HUES48 (cell line): ENCODE measurements at regions not wholly inside any gene's neighbourhood (a gene's known extent, or its start where the extent isn't known, plus 50 kb on each side); places are given as distances from the start of the nearest gene placed in this dataset.
"Not testable (repeated sequence)": the region's sequence is repeated elsewhere in the genome, so short reads cannot be mapped to it uniquely, and the experiment has no call there.

Experiments
- H3K27ac ChIP-seq: one replicate; pipeline ENCODE4 v1.7.0; 2013; ENCODE audit warnings: low read depth, low read length, inconsistent platforms
- H3K27me3 ChIP-seq: 2 replicates; pipeline ENCODE4 v1.6.1; 2013; ENCODE audit warnings: mild to moderate bottlenecking, low read length; ENCODE audit not compliant: control insufficient read depth, insufficient read depth
- H3K36me3 ChIP-seq: 2 replicates; pipeline ENCODE4 v1.6.1; 2013; ENCODE audit warnings: low read length; ENCODE audit not compliant: control insufficient read depth, insufficient read depth
- H3K4me1 ChIP-seq: 2 replicates; pipeline ENCODE4 v1.6.1; 2013; ENCODE audit warnings: mild to moderate bottlenecking, low read length; ENCODE audit not compliant: control insufficient read depth, insufficient read depth
- H3K4me3 ChIP-seq: 2 replicates; pipeline ENCODE4 v1.5.1; 2013; ENCODE audit warnings: mild to moderate bottlenecking, low read depth, low read length
- H3K9ac ChIP-seq: 2 replicates; pipeline ENCODE4 v1.6.1; 2013; ENCODE audit warnings: mild to moderate bottlenecking, low read depth, low read length, moderate library complexity
- H3K9me3 ChIP-seq: 2 replicates; pipeline ENCODE4 v1.6.1; 2013; ENCODE audit warnings: low read length; ENCODE audit not compliant: control insufficient read depth, insufficient read depth

DNA sequence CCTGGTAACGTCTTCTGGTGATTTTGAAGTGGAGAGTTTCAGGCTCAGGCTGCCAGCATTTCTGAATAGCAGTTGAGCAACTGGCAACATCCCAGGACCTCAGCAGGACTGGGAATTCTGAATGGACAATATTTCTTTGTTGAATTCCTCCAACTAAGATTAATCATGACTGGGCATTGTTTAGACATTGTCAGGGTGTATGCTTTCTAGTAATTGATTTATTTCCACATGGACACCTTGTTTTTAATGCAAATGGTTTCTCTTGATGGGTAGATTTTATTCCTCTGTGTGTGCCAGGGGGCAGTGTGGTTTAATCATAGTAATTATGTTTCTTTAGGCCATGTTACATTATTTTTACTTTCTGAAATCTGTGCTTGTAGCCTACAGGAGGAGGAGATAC is 1004.7 kb upstream of the LCORL start:
- Histone ChIP-seq H3K27me3 (no peaks in the 10 kb centered on the region), H3K9ac (no peak overlapping the region), H3K4me3 (no peak overlapping the region), H3K36me3 (no peaks in the 10 kb centered on the region), H3K27ac (no peak overlapping the region), H3K4me1 (peaks cover 5% of the 10 kb centered on the region; the same call in 1 of the 2 replicates), H3K9me3 (no peaks in the 10 kb centered on the region)

DNA sequence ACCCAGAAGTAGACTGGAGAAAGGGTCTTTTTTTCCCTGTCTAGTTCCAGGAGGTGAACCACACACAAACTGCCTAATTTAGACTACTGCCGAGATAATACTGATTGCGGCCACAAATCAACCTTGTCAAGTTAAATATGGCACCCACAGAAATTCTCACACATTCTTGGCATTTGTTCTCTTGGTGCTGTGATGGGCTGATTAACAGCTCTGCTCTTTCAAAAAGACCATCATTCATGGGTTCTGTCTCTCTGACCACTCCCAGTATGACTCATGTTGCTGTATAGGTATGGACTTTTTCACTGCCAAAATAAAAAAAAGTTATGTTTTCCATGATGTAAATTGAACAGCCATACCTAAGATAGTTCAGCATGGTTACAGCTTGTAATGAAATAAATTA is 1003.5 kb upstream of the LCORL start:
- peaks cover 4% of the 10 kb centered on the region; the same call in 1 of the 2 replicates for H3K4me1 ChIP-seq
- H3K36me3 ChIP-seq, result no peaks in the 10 kb centered on the region
- H3K27ac ChIP-seq, result no peak overlapping the region
- H3K27me3 ChIP-seq, result no peaks in the 10 kb centered on the region
- H3K9me3 ChIP-seq, result no peaks in the 10 kb centered on the region
- H3K9ac ChIP-seq, result no peak overlapping the region
- no peak overlapping the region for H3K4me3 ChIP-seq

DNA sequence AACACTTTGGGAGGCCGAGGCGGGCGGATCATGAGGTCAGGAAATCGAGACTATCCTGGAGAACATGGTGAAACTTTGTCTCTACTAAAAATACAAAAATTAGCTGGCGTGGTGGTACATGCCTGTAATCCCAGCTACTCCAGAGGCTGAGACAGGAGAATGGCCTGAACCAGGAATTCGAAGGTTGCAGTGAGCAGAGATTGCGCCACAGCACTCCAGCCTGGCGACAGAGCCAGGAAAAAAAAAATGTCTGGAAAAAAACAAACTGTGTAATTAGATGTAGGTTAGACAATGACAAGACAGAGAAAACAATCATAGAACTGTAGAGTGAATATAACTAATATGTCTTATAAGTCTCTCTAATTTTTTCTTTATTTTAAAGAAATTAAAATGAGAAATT is 1002.5 kb upstream of the LCORL start:
- Histone ChIP-seq H3K9ac (no peak overlapping the region), H3K9me3 (no peaks in the 10 kb centered on the region), H3K4me3 (no peak overlapping the region), H3K27ac (no peak overlapping the region), H3K36me3 (no peaks in the 10 kb centered on the region), H3K27me3 (no peaks in the 10 kb centered on the region), H3K4me1 (no peaks in the 10 kb centered on the region)

DNA sequence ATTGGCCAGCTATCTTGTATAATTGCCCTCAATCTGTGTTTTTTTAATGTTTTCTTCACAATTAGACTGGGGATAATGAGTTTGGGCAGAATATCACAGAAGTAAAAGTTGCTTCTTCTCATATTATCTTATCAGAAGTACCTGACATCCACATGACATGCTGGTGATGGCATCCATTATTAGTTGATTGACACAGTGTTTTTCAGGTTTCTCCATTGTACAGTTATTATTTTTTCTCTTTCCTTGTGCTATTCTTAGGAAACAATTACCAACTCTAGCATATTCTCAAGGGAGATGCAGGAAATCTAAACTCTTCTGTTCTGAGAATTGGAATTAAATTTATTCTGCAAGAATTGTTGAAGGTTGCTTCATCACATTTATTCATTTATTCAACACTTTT is 1000.1 kb upstream of the LCORL start:
- H3K9ac ChIP-seq, result no peak overlapping the region
- no peaks in the 10 kb centered on the region for H3K9me3 ChIP-seq
- no peak overlapping the region for H3K4me3 ChIP-seq
- H3K4me1 ChIP-seq, result no peaks in the 10 kb centered on the region
- no peak overlapping the region for H3K27ac ChIP-seq
- no peaks in the 10 kb centered on the region for H3K27me3 ChIP-seq
- H3K36me3 ChIP-seq, result no peaks in the 10 kb centered on the region

DNA sequence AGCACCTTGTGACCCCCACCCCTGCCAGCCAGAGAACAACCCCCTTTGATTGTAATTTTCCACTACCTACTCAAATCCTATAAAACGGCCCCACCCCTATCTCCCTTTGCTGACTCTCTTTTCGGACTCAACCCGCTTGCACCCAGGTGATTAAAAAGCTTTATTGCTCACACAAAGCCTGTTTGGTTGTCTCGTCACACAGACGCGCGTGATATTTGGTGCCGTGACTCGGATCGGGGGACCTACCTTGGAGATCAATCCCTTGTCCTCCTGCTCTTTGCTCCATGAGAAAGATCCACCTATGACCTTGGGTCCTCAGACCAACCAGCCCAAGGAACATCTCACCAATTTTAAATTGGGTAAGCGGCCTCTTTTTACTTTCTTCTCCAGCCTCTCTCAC is 995.0 kb upstream of the LCORL start:
- not testable (repeated sequence) for H3K4me3 ChIP-seq, H3K9ac ChIP-seq, H3K27me3 ChIP-seq, H3K36me3 ChIP-seq, H3K9me3 ChIP-seq, H3K27ac ChIP-seq, H3K4me1 ChIP-seq

DNA sequence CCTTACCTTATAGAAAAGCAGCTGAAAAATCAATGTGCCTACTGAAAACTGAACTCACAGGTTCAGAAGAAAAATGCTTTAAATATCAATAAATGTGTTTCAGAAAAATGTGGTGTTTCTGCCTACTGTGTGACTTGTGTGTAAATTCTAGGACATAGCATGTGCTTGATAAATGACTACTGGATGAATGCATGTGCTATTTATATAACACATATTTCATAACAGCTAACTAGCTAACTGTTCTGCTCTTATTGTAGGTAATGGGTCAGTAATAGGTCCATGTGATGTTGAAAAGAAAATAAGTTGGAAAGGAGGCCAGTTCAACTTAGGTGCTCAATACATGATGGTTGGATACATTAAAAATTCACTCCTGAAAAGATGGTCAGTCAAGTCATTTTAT is 993.0 kb upstream of the LCORL start:
- no peaks in the 10 kb centered on the region for H3K27me3 ChIP-seq

DNA sequence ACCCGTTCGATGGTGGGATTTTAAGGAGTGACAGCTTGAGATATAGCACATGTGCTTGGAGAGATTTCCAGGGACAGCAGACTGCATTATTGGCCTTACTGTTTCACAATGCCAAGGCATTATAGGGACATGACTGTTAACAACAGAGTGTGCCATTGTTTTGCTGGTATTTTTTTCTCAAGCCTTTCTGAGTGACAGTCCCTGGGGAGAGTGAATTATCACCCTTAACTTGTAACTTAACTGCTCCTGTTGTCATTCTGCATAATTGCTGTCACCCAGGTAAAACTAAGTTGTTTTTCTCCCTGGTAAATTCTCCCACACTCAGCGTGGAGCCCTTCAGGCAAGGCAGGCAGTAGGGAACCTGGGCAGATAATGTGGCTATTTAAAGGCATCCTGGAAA is 989.2 kb upstream of the LCORL start:
- Histone ChIP-seq H3K9ac (no peak overlapping the region), H3K4me1 (peaks cover 13% of the 10 kb centered on the region), H3K27ac (peak overlapping the region; percentile 46)

More for the DNA sequence above, 993.0 kb upstream of the LCORL start:
- Histone ChIP-seq H3K9ac (no peak overlapping the region), H3K4me3 (no peak overlapping the region), H3K9me3 (no peaks in the 10 kb centered on the region), H3K27ac (no peak overlapping the region), H3K36me3 (no peaks in the 10 kb centered on the region), H3K4me1 (peaks cover 13% of the 10 kb centered on the region)

DNA sequence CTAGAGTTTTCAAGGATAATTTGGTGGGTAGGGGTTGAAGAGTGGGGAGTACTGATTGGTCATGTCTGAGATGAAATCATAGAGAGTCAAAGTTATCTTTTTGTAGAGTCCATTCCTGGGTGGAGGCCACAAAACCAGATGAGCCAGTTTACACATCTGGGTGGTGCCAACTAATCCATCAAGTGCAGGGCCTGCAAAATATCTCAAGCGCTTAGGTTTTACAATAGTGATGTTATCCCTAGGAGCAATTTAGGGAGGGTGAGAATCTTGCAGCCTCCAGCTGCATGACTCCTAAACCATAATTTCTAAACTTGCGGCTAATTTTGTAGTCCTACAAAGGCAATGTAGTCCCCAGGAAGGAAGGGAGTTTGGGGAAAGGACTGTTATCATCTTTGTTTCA is 988.3 kb upstream of the LCORL start:
- H3K36me3 ChIP-seq, result no peaks in the 10 kb centered on the region
- H3K4me3 ChIP-seq, result no peak overlapping the region
- no peaks in the 10 kb centered on the region for H3K9me3 ChIP-seq
- no peak overlapping the region for H3K9ac ChIP-seq
- H3K4me1 ChIP-seq, result peaks cover 19% of the 10 kb centered on the region
- H3K27me3 ChIP-seq, result no peaks in the 10 kb centered on the region
- H3K27ac ChIP-seq, result no peak overlapping the region

More for the DNA sequence above, 989.2 kb upstream of the LCORL start:
- no peaks in the 10 kb centered on the region for H3K36me3 ChIP-seq
- H3K9me3 ChIP-seq, result no peaks in the 10 kb centered on the region
- no peaks in the 10 kb centered on the region for H3K27me3 ChIP-seq
- no peak overlapping the region for H3K4me3 ChIP-seq

DNA sequence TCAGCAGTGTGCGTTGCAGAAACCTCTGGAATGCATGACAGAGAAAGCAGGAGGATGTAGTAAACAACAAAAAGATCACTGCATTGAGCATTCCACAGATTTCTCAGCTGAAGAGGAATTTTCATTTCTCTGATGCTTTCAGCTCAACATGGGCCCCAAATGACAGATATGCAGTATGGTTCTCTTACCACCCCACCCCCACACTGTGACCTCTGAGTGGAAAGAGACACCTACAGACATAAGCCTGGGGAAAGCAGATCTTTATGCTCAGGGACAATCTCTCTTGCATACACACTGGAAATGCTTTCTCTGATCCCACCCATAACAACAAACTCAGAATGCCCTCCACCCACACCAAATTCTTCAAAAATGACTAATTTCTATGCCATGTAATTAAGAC is 983.7 kb upstream of the LCORL start:
- no peaks in the 10 kb centered on the region for H3K27me3 ChIP-seq
- no peaks in the 10 kb centered on the region for H3K36me3 ChIP-seq
- peaks cover 10% of the 10 kb centered on the region; the same call in 1 of the 2 replicates for H3K4me1 ChIP-seq
- H3K9ac ChIP-seq, result no peak overlapping the region
- no peak overlapping the region for H3K4me3 ChIP-seq
- peaks cover 12% of the 10 kb centered on the region; the same call in 1 of the 2 replicates for H3K9me3 ChIP-seq
- no peak overlapping the region for H3K27ac ChIP-seq

DNA sequence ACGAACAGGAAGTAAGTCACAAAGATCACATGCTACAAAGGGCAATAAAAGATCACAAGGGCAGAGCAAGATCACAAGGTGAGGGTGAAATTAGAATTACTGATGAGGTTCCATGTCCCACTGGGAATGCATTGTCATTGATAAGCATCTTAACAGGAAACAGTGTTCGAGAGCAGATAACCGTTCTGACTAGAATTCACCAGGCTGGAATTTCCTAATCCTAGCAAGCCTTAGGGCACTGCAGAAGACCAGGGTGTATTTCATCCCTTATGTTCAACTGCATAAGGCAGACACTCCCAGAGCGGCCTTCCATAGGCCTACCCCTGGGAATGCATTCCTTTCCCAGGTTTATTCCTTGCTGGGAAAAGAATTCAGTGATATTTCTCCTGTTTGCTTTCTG is 980.6 kb upstream of the LCORL start:
- Histone ChIP-seq H3K27ac (no peak overlapping the region), H3K9ac (no peak overlapping the region), H3K4me3 (no peak overlapping the region), H3K36me3 (no peaks in the 10 kb centered on the region), H3K4me1 (peaks cover 6% of the 10 kb centered on the region; the same call in 1 of the 2 replicates), H3K9me3 (peaks cover 18% of the 10 kb centered on the region), H3K27me3 (no peaks in the 10 kb centered on the region)

DNA sequence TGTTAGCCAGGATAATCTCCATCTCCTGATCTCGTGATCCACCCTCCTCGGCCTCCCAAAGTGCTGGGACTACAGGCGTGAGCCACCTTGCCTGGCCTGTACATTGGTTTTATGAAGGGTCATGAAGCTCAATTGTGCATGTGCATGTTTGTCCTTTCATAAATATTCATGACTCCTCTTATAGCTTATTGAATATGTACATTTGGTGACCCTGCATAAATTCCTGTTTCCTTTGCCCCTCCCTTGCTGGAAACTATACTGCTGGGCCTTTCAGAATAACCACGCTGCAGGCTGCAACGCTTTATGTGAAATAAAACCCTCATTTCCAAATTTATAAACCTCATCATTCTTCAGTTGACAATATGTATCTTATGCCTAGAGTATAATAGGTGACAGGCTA is 978.0 kb upstream of the LCORL start:
- Histone ChIP-seq H3K27ac (no peak overlapping the region), H3K4me1 (no peaks in the 10 kb centered on the region), H3K36me3 (no peaks in the 10 kb centered on the region), H3K9me3 (peaks cover 26% of the 10 kb centered on the region), H3K27me3 (no peaks in the 10 kb centered on the region), H3K9ac (no peak overlapping the region), H3K4me3 (no peak overlapping the region)

DNA sequence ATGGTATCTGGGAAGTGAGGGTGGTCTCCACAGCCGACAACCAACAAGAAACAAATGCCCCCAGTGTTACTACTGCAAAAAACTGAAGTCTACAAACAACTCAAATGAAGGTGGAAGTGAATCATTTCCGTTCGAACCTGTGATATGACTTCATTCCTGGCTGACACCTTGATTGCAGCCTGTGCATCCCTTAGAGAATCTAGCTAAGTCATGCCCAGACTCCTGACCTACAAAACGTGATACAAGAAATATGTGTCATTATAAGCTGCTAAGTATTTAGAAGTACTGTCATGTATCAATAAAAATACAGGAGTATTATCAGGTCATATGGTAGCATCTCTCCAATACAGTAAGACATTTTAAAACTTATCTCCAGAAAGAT is 959.7 kb upstream of the LCORL start:
- no peak overlapping the region for H3K9ac ChIP-seq
- H3K4me1 ChIP-seq, result no peaks in the 10 kb centered on the region
- no peaks in the 10 kb centered on the region for H3K27me3 ChIP-seq
- no peak overlapping the region for H3K4me3 ChIP-seq
- H3K36me3 ChIP-seq, result no peaks in the 10 kb centered on the region
- H3K9me3 ChIP-seq, result no peaks in the 10 kb centered on the region
- no peak overlapping the region for H3K27ac ChIP-seq
